Osteocyte (in vitro differentiated cells): ENCODE measurements at regions not wholly inside any gene's neighbourhood (a gene's known extent, or its start where the extent isn't known, plus 50 kb on each side); places are given as distances from the start of the nearest gene placed in this dataset.

ENCODE experiments used
- DNase-seq: peaks from one replicate; pipeline ENCODE4 v3.0.0; 2021; ENCODE audit warnings: mixed read lengths; ENCODE audit not compliant: unreplicated experiment; ENCODE audit errors: extremely low spot score
- H3K27ac Mint-ChIP-seq: one replicate; pipeline ENCODE4 v1.8.0; 2021; ENCODE audit warnings: mild to moderate bottlenecking, mixed read lengths; ENCODE audit not compliant: unreplicated experiment
- H3K27me3 Mint-ChIP-seq: one replicate; pipeline ENCODE4 v1.8.0; 2021; ENCODE audit warnings: mixed read lengths; ENCODE audit not compliant: unreplicated experiment
- H3K36me3 Mint-ChIP-seq: one replicate; pipeline ENCODE4 v1.8.0; 2021; ENCODE audit warnings: mixed read lengths; ENCODE audit not compliant: unreplicated experiment
- H3K4me1 Mint-ChIP-seq: one replicate; pipeline ENCODE4 v1.8.0; 2021; ENCODE audit warnings: mixed read lengths; ENCODE audit not compliant: unreplicated experiment
- H3K4me3 Mint-ChIP-seq: one replicate; pipeline ENCODE4 v1.8.0; 2021; ENCODE audit warnings: mild to moderate bottlenecking, moderate library complexity, mixed read lengths; ENCODE audit not compliant: unreplicated experiment
- H3K9me3 Mint-ChIP-seq: one replicate; pipeline ENCODE4 v1.8.0; 2021; ENCODE audit warnings: mixed read lengths; ENCODE audit not compliant: unreplicated experiment
- CTCF ChIP-seq: fragments of 200-600 bp; sonication (generic); IDR thresholded peaks from 2 replicates; pipeline ENCODE4 v1.5.0; 2021; ENCODE audit warnings: antibody characterized with exemption, mild to moderate bottlenecking, moderate library complexity

GRCh38 chr1:115491298-115492018, 150.3 kb upstream of the VANGL1 start:
- Mint-ChIP-seq H3K4me3 (no peak overlapping the region), H3K4me1 (peaks cover 37% of the 10 kb centered on the region), H3K36me3 (no peaks in the 10 kb centered on the region), H3K9me3 (peaks cover 3% of the 10 kb centered on the region), H3K27me3 (no peaks in the 10 kb centered on the region), H3K27ac (no peak overlapping the region)
- TF ChIP-seq CTCF, result no peak
- peak; percentile 59 for DNase-seq

GRCh38 chr1:115479055-115479482, 141.0 kb upstream of the NGF start:
- H3K36me3 Mint-ChIP-seq, result no peaks in the 10 kb centered on the region
- H3K4me1 Mint-ChIP-seq, result no peaks in the 10 kb centered on the region

GRCh38 chr1:115477071-115477470, 139.0 kb upstream of the NGF start:
- H3K27ac Mint-ChIP-seq, result no peak overlapping the region
- no peak for DNase-seq
- no peaks in the 10 kb centered on the region for H3K9me3 Mint-ChIP-seq
- H3K36me3 Mint-ChIP-seq, result no peaks in the 10 kb centered on the region
- no peaks in the 10 kb centered on the region for H3K4me1 Mint-ChIP-seq
- H3K4me3 Mint-ChIP-seq, result no peak overlapping the region
- no peak for TF ChIP-seq CTCF
- H3K27me3 Mint-ChIP-seq, result no peaks in the 10 kb centered on the region

More at GRCh38 chr1:115479055-115479482, 141.0 kb upstream of the NGF start:
- no peak for TF ChIP-seq CTCF
- no peak overlapping the region for H3K4me3 Mint-ChIP-seq
- H3K9me3 Mint-ChIP-seq, result peaks cover 5% of the 10 kb centered on the region
- H3K27ac Mint-ChIP-seq, result no peak overlapping the region
- DNase-seq, result no peak
- no peaks in the 10 kb centered on the region for H3K27me3 Mint-ChIP-seq

GRCh38 chr1:115476616-115477015, 138.6 kb upstream of the NGF start:
- no peak overlapping the region for H3K4me3 Mint-ChIP-seq

More at GRCh38 chr1:115476616-115477015, 138.6 kb upstream of the NGF start:
- Mint-ChIP-seq H3K27me3 (no peaks in the 10 kb centered on the region), H3K36me3 (no peaks in the 10 kb centered on the region), H3K9me3 (no peaks in the 10 kb centered on the region), H3K27ac (no peak overlapping the region), H3K4me1 (no peaks in the 10 kb centered on the region)
- no peak for DNase-seq
- peak; percentile 25 for TF ChIP-seq CTCF
